ENCODE measurements at regions not wholly inside any gene's neighbourhood (a gene's known extent, or its start where the extent isn't known, plus 50 kb on each side); places are given as distances from the start of the nearest gene placed in this dataset.

- H3K27me3 ChIP-seq (ENCODE audit: control insufficient read depth in 1 of 2, insufficient read depth in 2 of 2, low read length in 2 of 2): no peaks in the 10 kb centered on the region
- peaks cover 0 to 11% of the 10 kb centered on the region in 2 donors for H3K9me3 ChIP-seq (ENCODE audit: control insufficient read depth in 1 of 2, low read length in 2 of 2)
- no peaks in the 10 kb centered on the region for H3K36me3 ChIP-seq (ENCODE audit: control insufficient read depth in 1 of 2, insufficient read depth in 2 of 2, low read length in 2 of 2)
- no peak overlapping the region for H3K9ac ChIP-seq (ENCODE audit: low read depth in 1 of 2, low read length in 2 of 2)
- no peaks in the 10 kb centered on the region for H3K4me1 ChIP-seq (ENCODE audit: control insufficient read depth in 1 of 2, insufficient read depth in 2 of 2, low read length in 2 of 2)
- H3K27ac ChIP-seq (ENCODE audit: low read depth, low read length): no peak overlapping the region
- no peak overlapping the region for H3K4me3 ChIP-seq (ENCODE audit: low read depth in 1 of 2, low read length in 2 of 2)
These were observed 376.3 kb upstream of the SALL3 start for GRCh38 chr18:78603102-78603983.

GRCh38 chr18:78605255-78605654 is 374.4 kb upstream of the SALL3 start:
- H3K4me3 ChIP-seq (ENCODE audit: low read depth in 1 of 2, low read length in 2 of 2): no peak overlapping the region
- H3K27ac ChIP-seq (ENCODE audit: low read depth, low read length): no peak overlapping the region
- H3K27me3 ChIP-seq (ENCODE audit: control insufficient read depth in 1 of 2, insufficient read depth in 2 of 2, low read length in 2 of 2): no peaks in the 10 kb centered on the region
- no peaks in the 10 kb centered on the region for H3K36me3 ChIP-seq (ENCODE audit: control insufficient read depth in 1 of 2, insufficient read depth in 2 of 2, low read length in 2 of 2)
- H3K9me3 ChIP-seq (ENCODE audit: control insufficient read depth in 1 of 2, low read length in 2 of 2): peaks cover 0 to 11% of the 10 kb centered on the region in 2 donors
- H3K4me1 ChIP-seq (ENCODE audit: control insufficient read depth in 1 of 2, insufficient read depth in 2 of 2, low read length in 2 of 2): no peaks in the 10 kb centered on the region
- H3K9ac ChIP-seq (ENCODE audit: low read depth in 1 of 2, low read length in 2 of 2): no peak overlapping the region

GRCh38 chr18:78607221-78607620 is 372.4 kb upstream of the SALL3 start:
- H3K27me3 ChIP-seq (ENCODE audit: control insufficient read depth in 1 of 2, insufficient read depth in 2 of 2, low read length in 2 of 2): no peaks in the 10 kb centered on the region
- no peaks in the 10 kb centered on the region for H3K4me1 ChIP-seq (ENCODE audit: control insufficient read depth in 1 of 2, insufficient read depth in 2 of 2, low read length in 2 of 2)
- peaks cover 0 to 11% of the 10 kb centered on the region in 2 donors for H3K9me3 ChIP-seq (ENCODE audit: control insufficient read depth in 1 of 2, low read length in 2 of 2)
- no peak overlapping the region for H3K27ac ChIP-seq (ENCODE audit: low read depth, low read length)
- H3K4me3 ChIP-seq (ENCODE audit: low read depth in 1 of 2, low read length in 2 of 2): no peak overlapping the region
- no peak overlapping the region for H3K9ac ChIP-seq (ENCODE audit: low read depth in 1 of 2, low read length in 2 of 2)
- no peaks in the 10 kb centered on the region for H3K36me3 ChIP-seq (ENCODE audit: control insufficient read depth in 1 of 2, insufficient read depth in 2 of 2, low read length in 2 of 2)

GRCh38 chr18:78607784-78608183 is 371.8 kb upstream of the SALL3 start:
- H3K9me3 ChIP-seq (ENCODE audit: control insufficient read depth in 1 of 2, low read length in 2 of 2): peaks cover 0 to 11% of the 10 kb centered on the region in 2 donors
- H3K27me3 ChIP-seq (ENCODE audit: control insufficient read depth in 1 of 2, insufficient read depth in 2 of 2, low read length in 2 of 2): no peaks in the 10 kb centered on the region
- H3K4me3 ChIP-seq (ENCODE audit: low read depth in 1 of 2, low read length in 2 of 2): no peak overlapping the region
- H3K4me1 ChIP-seq (ENCODE audit: control insufficient read depth in 1 of 2, insufficient read depth in 2 of 2, low read length in 2 of 2): no peaks in the 10 kb centered on the region
- no peak overlapping the region for H3K27ac ChIP-seq (ENCODE audit: low read depth, low read length)
- no peak overlapping the region for H3K9ac ChIP-seq (ENCODE audit: low read depth in 1 of 2, low read length in 2 of 2)
- no peaks in the 10 kb centered on the region for H3K36me3 ChIP-seq (ENCODE audit: control insufficient read depth in 1 of 2, insufficient read depth in 2 of 2, low read length in 2 of 2)

GRCh38 chr18:78610179-78610578 is 369.4 kb upstream of the SALL3 start:
- H3K36me3 ChIP-seq (ENCODE audit: control insufficient read depth in 1 of 2, insufficient read depth in 2 of 2, low read length in 2 of 2): no peaks in the 10 kb centered on the region
- no peak overlapping the region for H3K9ac ChIP-seq (ENCODE audit: low read depth in 1 of 2, low read length in 2 of 2)
- no peaks in the 10 kb centered on the region for H3K4me1 ChIP-seq (ENCODE audit: control insufficient read depth in 1 of 2, insufficient read depth in 2 of 2, low read length in 2 of 2)
- no peaks in the 10 kb centered on the region for H3K27me3 ChIP-seq (ENCODE audit: control insufficient read depth in 1 of 2, insufficient read depth in 2 of 2, low read length in 2 of 2)
- H3K9me3 ChIP-seq (ENCODE audit: control insufficient read depth in 1 of 2, low read length in 2 of 2): peaks cover 0 to 7% of the 10 kb centered on the region in 2 donors
- H3K27ac ChIP-seq (ENCODE audit: low read depth, low read length): no peak overlapping the region
- H3K4me3 ChIP-seq (ENCODE audit: low read depth in 1 of 2, low read length in 2 of 2): no peak overlapping the region

GRCh38 chr18:78611201-78611800 is 368.3 kb upstream of the SALL3 start:
- Histone ChIP-seq H3K36me3 (ENCODE audit: control insufficient read depth in 1 of 2, insufficient read depth in 2 of 2, low read length in 2 of 2) (no peaks in the 10 kb centered on the region), H3K9ac (ENCODE audit: low read depth in 1 of 2, low read length in 2 of 2) (no peak overlapping the region), H3K4me1 (ENCODE audit: control insufficient read depth in 1 of 2, insufficient read depth in 2 of 2, low read length in 2 of 2) (no peaks in the 10 kb centered on the region), H3K9me3 (ENCODE audit: control insufficient read depth in 1 of 2, low read length in 2 of 2) (peaks cover 0 to 2% of the 10 kb centered on the region in 2 donors), H3K27ac (ENCODE audit: low read depth, low read length) (no peak overlapping the region), H3K27me3 (ENCODE audit: control insufficient read depth in 1 of 2, insufficient read depth in 2 of 2, low read length in 2 of 2) (no peaks in the 10 kb centered on the region), H3K4me3 (ENCODE audit: low read depth in 1 of 2, low read length in 2 of 2) (no peak overlapping the region)

GRCh38 chr18:78611869-78612268 is 367.7 kb upstream of the SALL3 start:
- Histone ChIP-seq H3K36me3 (ENCODE audit: control insufficient read depth in 1 of 2, insufficient read depth in 2 of 2, low read length in 2 of 2) (no peaks in the 10 kb centered on the region), H3K9me3 (ENCODE audit: control insufficient read depth in 1 of 2, low read length in 2 of 2) (peaks cover 0 to 2% of the 10 kb centered on the region in 2 donors), H3K9ac (ENCODE audit: low read depth in 1 of 2, low read length in 2 of 2) (no peak overlapping the region), H3K27ac (ENCODE audit: low read depth, low read length) (no peak overlapping the region), H3K4me1 (ENCODE audit: control insufficient read depth in 1 of 2, insufficient read depth in 2 of 2, low read length in 2 of 2) (no peaks in the 10 kb centered on the region), H3K27me3 (ENCODE audit: control insufficient read depth in 1 of 2, insufficient read depth in 2 of 2, low read length in 2 of 2) (no peaks in the 10 kb centered on the region), H3K4me3 (ENCODE audit: low read depth in 1 of 2, low read length in 2 of 2) (no peak overlapping the region)

GRCh38 chr18:78612318-78612717 is 367.3 kb upstream of the SALL3 start:
- H3K36me3 ChIP-seq (ENCODE audit: control insufficient read depth in 1 of 2, insufficient read depth in 2 of 2, low read length in 2 of 2): no peaks in the 10 kb centered on the region
- no peaks in the 10 kb centered on the region for H3K9me3 ChIP-seq (ENCODE audit: control insufficient read depth in 1 of 2, low read length in 2 of 2)
- H3K27ac ChIP-seq (ENCODE audit: low read depth, low read length): no peak overlapping the region
- no peak overlapping the region for H3K4me3 ChIP-seq (ENCODE audit: low read depth in 1 of 2, low read length in 2 of 2)
- H3K4me1 ChIP-seq (ENCODE audit: control insufficient read depth in 1 of 2, insufficient read depth in 2 of 2, low read length in 2 of 2): no peaks in the 10 kb centered on the region
- no peak overlapping the region for H3K9ac ChIP-seq (ENCODE audit: low read depth in 1 of 2, low read length in 2 of 2)
- H3K27me3 ChIP-seq (ENCODE audit: control insufficient read depth in 1 of 2, insufficient read depth in 2 of 2, low read length in 2 of 2): no peaks in the 10 kb centered on the region

GRCh38 chr18:78612801-78613200 is 366.8 kb upstream of the SALL3 start:
- Histone ChIP-seq H3K9me3 (ENCODE audit: control insufficient read depth in 1 of 2, low read length in 2 of 2) (no peaks in the 10 kb centered on the region), H3K27me3 (ENCODE audit: control insufficient read depth in 1 of 2, insufficient read depth in 2 of 2, low read length in 2 of 2) (no peaks in the 10 kb centered on the region), H3K4me3 (ENCODE audit: low read depth in 1 of 2, low read length in 2 of 2) (no peak overlapping the region), H3K36me3 (ENCODE audit: control insufficient read depth in 1 of 2, insufficient read depth in 2 of 2, low read length in 2 of 2) (no peaks in the 10 kb centered on the region), H3K9ac (ENCODE audit: low read depth in 1 of 2, low read length in 2 of 2) (no peak overlapping the region), H3K27ac (ENCODE audit: low read depth, low read length) (no peak overlapping the region), H3K4me1 (ENCODE audit: control insufficient read depth in 1 of 2, insufficient read depth in 2 of 2, low read length in 2 of 2) (no peaks in the 10 kb centered on the region)

- Histone ChIP-seq H3K27ac (ENCODE audit: low read depth, low read length) (no peak overlapping the region), H3K36me3 (ENCODE audit: control insufficient read depth in 1 of 2, insufficient read depth in 2 of 2, low read length in 2 of 2) (no peaks in the 10 kb centered on the region), H3K27me3 (ENCODE audit: control insufficient read depth in 1 of 2, insufficient read depth in 2 of 2, low read length in 2 of 2) (no peaks in the 10 kb centered on the region), H3K4me3 (ENCODE audit: low read depth in 1 of 2, low read length in 2 of 2) (no peak overlapping the region), H3K4me1 (ENCODE audit: control insufficient read depth in 1 of 2, insufficient read depth in 2 of 2, low read length in 2 of 2) (no peaks in the 10 kb centered on the region), H3K9me3 (ENCODE audit: control insufficient read depth in 1 of 2, low read length in 2 of 2) (no peaks in the 10 kb centered on the region), H3K9ac (ENCODE audit: low read depth in 1 of 2, low read length in 2 of 2) (no peak overlapping the region)
These were observed 360.9 kb upstream of the SALL3 start for GRCh38 chr18:78618726-78619125.

All from duodenal mucosa (tissue), 2 donors.